NCI-H2171 (cell line): ENCODE measurements at regions not wholly inside any gene's neighbourhood (a gene's known extent, or its start where the extent isn't known, plus 50 kb on each side); places are given as distances from the start of the nearest gene placed in this dataset.

Source experiments
- DNase-seq: peaks from one replicate; lab custom pipeline; 2025; lab: John Stamatoyannopoulos, UW

DNA sequence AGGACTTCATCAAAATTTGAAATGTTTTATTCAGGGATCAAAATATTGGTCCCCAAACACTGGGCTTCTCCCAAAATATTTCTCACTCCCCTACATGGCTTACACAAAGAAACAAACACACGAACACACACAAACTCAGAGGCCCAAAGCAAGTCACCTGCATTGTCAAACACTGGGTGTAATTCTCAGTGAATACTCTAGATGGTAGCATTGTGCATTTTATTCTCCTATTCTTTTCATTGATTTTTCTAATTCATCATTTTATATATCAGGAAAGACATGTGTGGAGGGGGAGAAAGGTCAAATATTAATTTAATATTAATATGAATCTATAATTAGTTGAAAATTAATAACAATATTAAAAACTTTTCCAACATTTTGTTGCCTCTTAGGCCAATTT, 72.3 kb upstream of the TNMD start:
- DNase-seq: peak; percentile 0

DNA sequence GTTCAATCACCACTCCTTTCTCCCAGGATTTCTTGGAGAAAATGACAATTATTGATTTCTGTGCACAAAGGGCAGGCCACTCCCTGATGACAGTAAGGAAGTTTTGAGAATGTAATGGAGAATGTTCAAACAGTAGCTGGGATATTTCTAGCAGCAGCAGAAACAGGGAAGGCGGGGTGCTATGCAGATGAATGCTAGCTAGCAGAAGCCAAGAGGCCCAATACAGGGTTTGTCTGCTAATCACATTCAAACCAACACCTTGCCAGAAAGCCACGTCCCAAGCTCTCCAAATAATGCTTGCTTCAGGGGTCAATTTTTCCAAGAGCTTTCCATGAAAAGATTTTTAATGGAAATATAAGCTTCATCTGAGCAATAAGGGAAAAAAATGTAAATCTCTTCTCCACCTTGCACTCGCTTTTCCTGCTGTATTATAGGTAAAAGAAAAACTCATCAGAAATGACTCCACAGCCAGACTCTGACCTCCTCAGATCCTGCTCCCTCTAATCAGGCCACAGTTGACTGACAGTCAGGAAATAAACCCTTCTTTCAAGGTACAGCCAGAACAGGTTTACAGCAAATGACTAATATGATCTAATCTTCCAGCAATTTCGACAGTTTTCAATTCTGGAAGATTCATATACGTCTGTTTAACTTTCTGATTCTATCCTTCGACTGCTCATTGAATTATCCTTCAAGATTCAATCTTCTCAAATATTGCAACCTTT, 84.7 kb upstream of the PCDH19 start:
- no peak for DNase-seq

DNA sequence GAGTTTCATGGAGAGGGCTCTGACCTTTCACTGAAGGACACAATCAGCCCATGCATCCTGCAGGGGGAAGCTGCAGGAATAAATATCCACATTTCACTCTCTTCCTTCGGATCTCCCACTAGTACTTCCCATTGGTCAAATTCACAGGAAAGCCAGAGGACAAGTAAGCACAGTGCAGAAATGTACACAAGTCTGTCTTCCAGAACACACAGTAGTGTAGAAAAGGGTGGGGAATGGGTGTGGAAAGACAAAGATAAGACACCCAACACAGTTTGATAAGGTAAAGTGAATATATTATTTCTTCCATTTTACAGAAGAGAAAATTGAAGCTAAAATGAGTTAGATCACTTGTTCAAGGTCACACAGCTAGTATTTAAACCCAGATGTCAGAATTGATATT, 81.1 kb upstream of the PCDH19 start:
- no peak for DNase-seq

DNA sequence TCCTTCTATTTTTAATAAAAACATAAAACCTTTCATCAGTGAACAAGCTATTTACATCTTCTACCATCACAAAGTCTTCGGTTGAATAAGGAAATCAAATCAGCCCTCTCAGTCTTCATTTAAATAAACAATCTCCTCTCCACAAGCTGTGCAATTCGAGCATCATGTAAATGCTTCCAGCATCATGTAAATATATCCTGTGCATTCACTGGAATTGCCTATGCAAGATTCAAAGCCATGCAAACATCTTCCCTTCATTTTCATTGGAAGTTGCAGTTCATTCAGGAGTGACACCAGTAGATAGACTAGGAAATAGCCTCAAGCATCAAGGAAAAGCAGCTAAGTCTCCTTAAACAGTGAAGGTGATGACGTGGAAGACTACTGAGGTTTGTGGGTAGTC, 77.7 kb upstream of the PCDH19 start:
- DNase-seq: no peak

DNA sequence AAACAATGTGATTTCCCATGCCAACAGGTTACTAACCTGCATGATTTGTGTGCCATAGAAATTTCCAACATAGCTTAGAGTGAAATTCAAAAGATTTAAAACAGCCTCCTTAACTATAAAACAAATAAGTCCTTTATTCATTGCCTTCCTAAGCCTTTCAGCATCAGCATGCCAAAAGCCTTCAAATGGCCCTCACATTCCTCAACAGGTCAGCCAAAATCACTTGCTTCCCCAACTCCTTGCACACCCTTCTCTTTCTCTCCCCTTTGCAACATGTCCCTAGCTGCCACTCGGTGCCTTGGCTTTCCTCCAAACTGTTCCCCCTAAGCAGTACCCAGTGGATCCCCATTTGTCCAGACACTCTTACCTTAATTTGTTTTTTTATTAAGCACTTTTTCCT, 74.9 kb upstream of the PCDH19 start:
- no peak for DNase-seq

DNA sequence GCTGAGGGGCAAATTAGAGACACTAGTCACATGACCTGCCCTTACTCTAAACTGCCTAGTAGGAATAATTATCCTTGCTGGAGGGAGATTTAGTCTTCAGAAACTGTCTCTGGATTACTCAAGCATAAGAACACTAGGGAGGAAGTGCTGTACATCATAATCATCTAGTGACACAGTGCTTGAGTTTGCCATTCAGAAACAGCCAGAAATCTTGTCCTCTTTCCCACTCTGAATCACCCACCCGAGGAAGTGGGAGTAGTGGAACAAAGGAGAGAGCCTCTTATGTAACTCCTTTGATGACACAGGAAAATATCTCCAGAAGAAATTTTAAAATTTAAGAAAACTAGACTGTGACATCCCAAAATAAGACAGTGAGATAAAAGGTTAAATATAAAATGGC, 69.3 kb upstream of the PCDH19 start:
- DNase-seq: no peak

DNA sequence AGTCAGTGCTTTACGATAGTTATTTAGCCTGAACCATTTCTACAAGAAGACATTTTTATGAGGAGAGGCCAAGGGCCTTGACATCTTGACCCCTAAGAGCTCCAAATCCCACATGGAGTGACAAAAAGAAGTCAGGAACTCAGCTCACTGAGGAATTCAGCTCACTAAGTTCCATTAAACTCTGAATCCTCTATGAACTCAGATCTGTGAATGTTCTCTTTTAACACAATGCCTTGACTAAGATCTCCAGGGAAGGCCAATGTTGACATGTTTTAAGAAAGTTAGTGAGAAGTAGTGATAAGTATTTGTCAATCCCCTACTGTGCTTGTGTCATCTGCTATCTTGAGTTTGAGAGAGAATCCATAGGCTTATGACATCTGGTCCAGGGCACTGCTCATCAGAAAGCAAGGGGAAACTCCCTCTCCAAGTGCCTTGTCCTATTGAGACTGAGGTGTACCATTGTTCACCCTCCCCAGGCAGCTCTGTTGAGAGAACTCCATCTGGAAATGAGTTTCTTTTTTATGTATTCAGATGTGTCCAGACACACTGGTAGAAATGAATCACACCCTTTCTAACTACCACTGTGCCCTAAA, 68.7 kb upstream of the PCDH19 start:
- DNase-seq: no peak

DNA sequence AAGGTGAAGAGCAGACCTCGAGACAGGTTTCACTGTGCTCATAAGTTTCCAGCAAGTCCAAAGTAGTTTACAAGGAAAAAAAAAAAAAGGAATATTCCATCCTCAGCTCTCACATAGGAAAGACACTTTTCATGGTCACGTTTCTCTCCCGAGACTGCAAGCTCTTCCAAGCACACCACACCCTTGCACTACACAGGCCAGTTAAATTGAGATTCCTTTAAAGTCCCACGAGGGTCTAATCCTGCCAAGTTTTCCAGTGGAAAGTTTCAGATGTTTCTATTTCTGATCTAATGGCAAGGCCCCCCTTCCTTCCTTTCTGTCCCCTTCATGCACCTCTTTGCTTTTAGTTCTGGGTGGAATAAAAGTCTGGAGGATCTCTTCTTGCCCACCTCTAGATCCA, 67.9 kb upstream of the PCDH19 start:
- no peak for DNase-seq

DNA sequence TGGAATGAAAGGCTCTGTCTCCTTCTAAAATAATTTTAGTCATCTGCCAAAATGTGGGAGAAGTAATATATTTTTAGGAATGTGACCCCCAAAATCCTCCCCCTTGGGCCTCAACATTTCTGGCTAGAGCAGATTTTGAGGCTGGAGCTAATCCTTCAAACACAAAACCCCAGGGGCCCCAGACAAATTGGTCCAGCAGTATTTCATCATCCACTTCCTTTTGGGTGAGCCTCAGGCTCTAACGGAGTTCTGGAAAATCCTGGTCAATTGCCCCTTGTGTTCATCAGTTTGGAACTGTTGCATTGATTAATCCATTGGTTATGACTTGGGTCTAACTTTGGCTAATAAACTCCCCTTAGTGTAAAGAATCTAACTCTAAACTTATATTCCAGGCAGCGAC, 67.4 kb upstream of the PCDH19 start:
- DNase-seq: no peak
